ENCODE measurements at regions not wholly inside any gene's neighbourhood (a gene's known extent, or its start where the extent isn't known, plus 50 kb on each side); places are given as distances from the start of the nearest gene placed in this dataset.
"Not testable (repeated sequence)": the region's sequence is repeated elsewhere in the genome, so short reads cannot be mapped to it uniquely, and the experiment has no call there.

DNA sequence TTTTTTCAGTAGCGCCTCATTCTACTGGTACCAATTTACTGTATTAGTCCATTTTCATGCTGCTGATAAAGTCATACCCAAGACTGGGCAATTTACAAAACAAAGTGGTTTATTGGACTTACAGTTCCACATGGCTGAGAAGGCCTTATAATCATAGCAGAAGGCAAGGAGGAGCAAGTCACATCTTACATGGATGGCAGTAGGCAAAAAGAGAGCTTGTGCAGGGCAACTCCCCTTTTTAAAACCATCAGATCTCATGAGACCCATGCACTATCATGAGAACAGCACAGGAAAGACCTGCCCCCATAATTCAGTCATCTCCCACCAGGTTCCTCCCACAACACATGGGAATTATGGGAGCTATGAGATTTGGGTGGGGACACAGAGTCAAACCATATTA, 443.5 kb downstream of the SH2D1A start:
- TF ChIP-seq, protein P1, sequence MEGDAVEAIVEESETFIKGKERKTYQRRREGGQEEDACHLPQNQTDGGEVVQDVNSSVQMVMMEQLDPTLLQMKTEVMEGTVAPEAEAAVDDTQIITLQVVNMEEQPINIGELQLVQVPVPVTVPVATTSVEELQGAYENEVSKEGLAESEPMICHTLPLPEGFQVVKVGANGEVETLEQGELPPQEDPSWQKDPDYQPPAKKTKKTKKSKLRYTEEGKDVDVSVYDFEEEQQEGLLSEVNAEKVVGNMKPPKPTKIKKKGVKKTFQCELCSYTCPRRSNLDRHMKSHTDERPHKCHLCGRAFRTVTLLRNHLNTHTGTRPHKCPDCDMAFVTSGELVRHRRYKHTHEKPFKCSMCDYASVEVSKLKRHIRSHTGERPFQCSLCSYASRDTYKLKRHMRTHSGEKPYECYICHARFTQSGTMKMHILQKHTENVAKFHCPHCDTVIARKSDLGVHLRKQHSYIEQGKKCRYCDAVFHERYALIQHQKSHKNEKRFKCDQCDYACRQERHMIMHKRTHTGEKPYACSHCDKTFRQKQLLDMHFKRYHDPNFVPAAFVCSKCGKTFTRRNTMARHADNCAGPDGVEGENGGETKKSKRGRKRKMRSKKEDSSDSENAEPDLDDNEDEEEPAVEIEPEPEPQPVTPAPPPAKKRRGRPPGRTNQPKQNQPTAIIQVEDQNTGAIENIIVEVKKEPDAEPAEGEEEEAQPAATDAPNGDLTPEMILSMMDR (IDR thresholded peaks at IDR 0.05) = not testable (repeated sequence)
- not testable (repeated sequence) for TF ChIP-seq POLR2A (IDR thresholded peaks at IDR 0.05; ENCODE audit: low read length); MAFK (IDR thresholded peaks at IDR 0.05; ENCODE audit: partially characterized antibody); RFX5 (IDR thresholded peaks at IDR 0.05); KDM5A (IDR thresholded peaks at IDR 0.05); CHD4 (IDR thresholded peaks at IDR 0.05; ENCODE audit: borderline replicate concordance); ZSCAN20 (CRISPR knock-in tag; IDR thresholded peaks at IDR 0.05); RAD21 (conservative IDR thresholded peaks at IDR 0.05 in 1 of 2, IDR thresholded peaks at IDR 0.05 in 1 of 2); MAZ (IDR thresholded peaks at IDR 0.05; ENCODE audit: borderline replicate concordance, low read depth, low read length)
- TF ChIP-seq, protein P2, sequence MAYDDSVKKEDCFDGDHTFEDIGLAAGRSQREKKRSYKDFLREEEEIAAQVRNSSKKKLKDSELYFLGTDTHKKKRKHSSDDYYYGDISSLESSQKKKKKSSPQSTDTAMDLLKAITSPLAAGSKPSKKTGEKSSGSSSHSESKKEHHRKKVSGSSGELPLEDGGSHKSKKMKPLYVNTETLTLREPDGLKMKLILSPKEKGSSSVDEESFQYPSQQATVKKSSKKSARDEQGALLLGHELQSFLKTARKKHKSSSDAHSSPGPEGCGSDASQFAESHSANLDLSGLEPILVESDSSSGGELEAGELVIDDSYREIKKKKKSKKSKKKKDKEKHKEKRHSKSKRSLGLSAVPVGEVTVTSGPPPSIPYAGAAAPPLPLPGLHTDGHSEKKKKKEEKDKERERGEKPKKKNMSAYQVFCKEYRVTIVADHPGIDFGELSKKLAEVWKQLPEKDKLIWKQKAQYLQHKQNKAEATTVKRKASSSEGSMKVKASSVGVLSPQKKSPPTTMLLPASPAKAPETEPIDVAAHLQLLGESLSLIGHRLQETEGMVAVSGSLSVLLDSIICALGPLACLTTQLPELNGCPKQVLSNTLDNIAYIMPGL (CRISPR knock-in tag; IDR thresholded peaks at IDR 0.05; ENCODE audit: borderline replicate concordance) = not testable (repeated sequence)

Data from A549 (cell line).